Fibroblast of skin of scalp (primary cell): ENCODE measurements at regions not wholly inside any gene's neighbourhood (a gene's known extent, or its start where the extent isn't known, plus 50 kb on each side); places are given as distances from the start of the nearest gene placed in this dataset.
"Not testable (repeated sequence)": the region's sequence is repeated elsewhere in the genome, so short reads cannot be mapped to it uniquely, and the experiment has no call there.

Experiments used
- DNase-seq: peaks from one replicate; pipeline ENCODE4 v3.0.0-alpha.2; 2013

- DNase-seq: not testable (repeated sequence)
These were observed 521.9 kb upstream of the FAM174A start for GRCh38 chr5:100013305-100013704.

- DNase-seq: not testable (repeated sequence)
These were observed 524.0 kb upstream of the FAM174A start for GRCh38 chr5:100011160-100011559.

- DNase-seq: no peak
These were observed 530.2 kb upstream of the FAM174A start for GRCh38 chr5:100004969-100005368.

GRCh38 chr5:99998319-99998718 is 536.9 kb upstream of the FAM174A start:
- no peak for DNase-seq

GRCh38 chr5:99995407-99995806 is 539.8 kb upstream of the FAM174A start:
- no peak for DNase-seq

- DNase-seq: no peak
These were observed 561.4 kb upstream of the FAM174A start for GRCh38 chr5:99973779-99974178.

GRCh38 chr5:99955962-99956361 is 579.2 kb upstream of the FAM174A start:
- no peak for DNase-seq

GRCh38 chr5:99955006-99955405 is 580.2 kb upstream of the FAM174A start:
- DNase-seq: no peak

GRCh38 chr5:99949969-99950524 is 585.1 kb upstream of the FAM174A start:
- DNase-seq: no peak

- no peak for DNase-seq
These were observed 585.8 kb upstream of the FAM174A start for GRCh38 chr5:99949361-99949760.

GRCh38 chr5:99948850-99949249 is 586.3 kb upstream of the FAM174A start:
- no peak for DNase-seq

- no peak for DNase-seq
These were observed 589.4 kb upstream of the FAM174A start for GRCh38 chr5:99945478-99946442.

GRCh38 chr5:99940540-99940939 is 594.6 kb upstream of the FAM174A start:
- DNase-seq: no peak

GRCh38 chr5:99936911-99937310 is 598.3 kb upstream of the FAM174A start:
- DNase-seq: no peak

GRCh38 chr5:99929806-99930135 is 605.4 kb upstream of the FAM174A start:
- no peak for DNase-seq

- DNase-seq: no peak
These were observed 605.9 kb upstream of the FAM174A start for GRCh38 chr5:99929067-99929805.

GRCh38 chr5:99928490-99928889 is 606.7 kb upstream of the FAM174A start:
- DNase-seq: no peak

GRCh38 chr5:99926463-99926862 is 608.7 kb upstream of the FAM174A start:
- DNase-seq: no peak

- no peak for DNase-seq
These were observed 612.8 kb upstream of the FAM174A start for GRCh38 chr5:99922386-99922785.

GRCh38 chr5:99911971-99912370 is 623.2 kb upstream of the FAM174A start:
- no peak for DNase-seq

GRCh38 chr5:99906776-99907175 is 628.4 kb upstream of the FAM174A start:
- no peak for DNase-seq

- no peak for DNase-seq
These were observed 633.2 kb upstream of the FAM174A start for GRCh38 chr5:99901972-99902371.

- DNase-seq: no peak
These were observed 634.8 kb upstream of the FAM174A start for GRCh38 chr5:99900302-99900852.
